GM19324 (cell line): ENCODE measurements at regions not wholly inside any gene's neighbourhood (a gene's known extent, or its start where the extent isn't known, plus 50 kb on each side); places are given as distances from the start of the nearest gene placed in this dataset.
"Not testable (repeated sequence)": the region's sequence is repeated elsewhere in the genome, so short reads cannot be mapped to it uniquely, and the experiment has no call there.

Source experiments
- ATAC-seq: cut with Tn5 transposase; IDR thresholded peaks from one replicate; pipeline ENCODE4 v1.9.1; 2021; ENCODE audit warnings: mild to moderate bottlenecking, moderate library complexity; ENCODE audit not compliant: unreplicated experiment, low FRiP score

DNA sequence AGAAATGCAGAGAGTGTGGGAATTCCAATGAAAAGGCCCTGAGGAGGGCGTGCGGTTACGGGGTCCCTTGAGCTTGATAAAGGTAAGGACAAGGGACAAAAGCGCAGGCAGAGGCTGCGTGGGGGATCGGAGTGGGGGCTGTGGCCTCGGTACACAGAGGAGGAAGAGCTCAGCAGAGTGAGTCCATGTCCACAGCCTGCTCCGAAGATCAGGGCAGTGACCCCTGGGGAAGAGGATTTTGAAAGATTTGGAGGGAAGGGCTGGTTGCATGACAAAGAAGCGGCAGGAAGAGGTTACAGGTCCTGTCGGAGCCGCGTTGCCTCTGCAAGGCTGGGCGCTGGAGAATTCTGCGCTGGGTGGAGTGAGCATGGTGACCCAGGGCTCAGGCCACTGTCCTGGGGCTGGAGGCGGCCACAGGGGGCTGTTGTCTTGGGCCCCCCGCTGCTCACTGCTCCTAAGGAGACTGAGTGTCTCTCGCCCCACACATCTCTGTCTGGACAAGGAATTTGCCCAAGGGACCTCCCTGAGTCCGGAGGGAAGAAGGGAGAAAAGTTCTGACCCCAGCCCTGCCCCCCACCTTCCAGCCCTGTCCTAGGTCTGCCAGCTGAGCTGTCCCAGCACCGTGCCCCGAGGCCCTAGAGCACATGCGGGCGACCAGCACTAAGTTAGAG is 69.8 kb upstream of the INSIG1 start:
- ATAC-seq, result no peak

DNA sequence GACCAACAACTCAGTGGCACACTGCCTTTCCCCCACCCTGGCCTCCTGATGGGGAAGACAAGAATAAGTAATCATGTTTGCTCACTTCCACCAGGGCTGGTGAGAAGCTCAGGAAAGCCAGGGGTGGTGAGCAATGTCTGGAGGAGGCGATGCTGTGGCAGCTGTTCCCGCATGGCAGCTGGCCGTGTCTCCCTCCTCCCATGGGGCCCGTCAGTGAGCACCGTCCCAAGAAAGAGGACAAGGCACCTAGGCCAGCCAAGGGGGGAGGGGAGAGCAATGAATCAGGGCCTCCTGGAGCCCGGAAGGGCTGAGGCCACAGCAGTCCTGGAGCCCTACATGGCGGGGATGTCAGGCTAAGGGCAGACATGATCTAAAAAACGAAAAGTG is 69.2 kb upstream of the INSIG1 start:
- ATAC-seq, result no peak

DNA sequence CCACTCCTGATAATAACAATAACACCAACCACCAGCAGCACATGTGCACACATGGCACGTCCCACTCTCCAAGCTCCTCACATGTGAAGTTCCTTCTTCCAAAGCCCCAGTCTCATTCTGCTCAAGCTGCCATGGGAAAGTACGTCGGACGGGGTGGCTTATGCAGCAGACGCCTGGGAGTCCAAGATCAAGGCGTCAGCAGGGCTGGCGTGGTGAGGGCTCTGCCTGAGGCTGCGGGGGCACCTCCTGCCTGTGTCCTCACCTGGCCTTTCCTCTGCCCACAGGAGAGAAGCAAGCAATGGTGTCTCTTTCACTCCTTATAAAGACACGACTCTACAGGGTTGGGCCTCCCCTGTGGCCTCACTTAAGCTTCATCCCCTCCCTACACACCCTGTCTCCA is 68.8 kb upstream of the INSIG1 start:
- ATAC-seq, result no peak

DNA sequence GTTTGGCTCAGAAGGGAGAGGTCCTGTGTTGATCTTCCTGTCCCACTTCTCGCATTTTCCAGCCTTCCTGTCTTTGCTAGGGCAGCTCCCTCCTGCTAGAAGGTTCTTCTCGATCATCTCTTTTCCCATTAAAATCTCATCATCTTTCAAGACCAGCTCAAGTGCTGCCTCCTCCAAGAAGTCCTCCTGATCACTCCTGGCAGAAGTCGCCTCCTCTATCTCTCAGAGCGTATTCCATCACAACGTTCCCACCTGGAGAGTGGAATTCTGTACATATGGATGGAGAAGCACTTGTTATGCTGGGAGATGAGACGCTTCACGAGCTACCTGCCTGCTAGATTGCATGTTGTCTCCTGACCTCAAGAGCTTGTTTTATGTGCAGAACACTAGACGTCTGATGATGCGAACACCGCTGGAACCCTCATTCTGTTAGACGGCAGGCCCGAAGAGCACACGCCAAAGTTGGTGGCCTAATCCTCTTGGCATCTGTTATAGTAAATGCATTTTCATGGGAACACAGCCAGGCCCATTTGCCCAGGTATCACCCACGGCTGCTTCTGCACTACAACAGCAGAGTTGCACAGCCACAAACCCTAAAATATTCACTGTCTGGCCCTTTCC is 68.0 kb upstream of the INSIG1 start:
- ATAC-seq, result no peak

DNA sequence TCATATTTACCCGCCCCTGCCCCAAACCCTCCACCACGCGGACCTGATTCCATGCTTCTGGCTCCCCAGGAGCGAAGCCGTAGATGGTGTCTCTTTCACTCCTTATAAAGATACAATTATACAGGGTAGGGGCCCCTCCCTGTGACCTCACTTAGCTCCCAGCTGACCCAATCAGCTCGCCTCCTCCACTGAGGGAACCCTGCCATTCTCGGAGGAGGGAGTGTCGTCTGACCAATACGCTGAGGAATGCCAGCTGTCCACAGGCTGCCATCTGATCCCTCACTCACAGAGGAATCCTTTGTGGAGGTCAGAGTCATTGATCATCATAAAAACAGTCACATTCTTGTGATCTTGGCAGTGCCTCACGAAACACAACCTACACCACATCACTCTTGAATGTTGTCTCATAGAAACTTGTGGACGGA is 67.5 kb upstream of the INSIG1 start:
- no peak for ATAC-seq

DNA sequence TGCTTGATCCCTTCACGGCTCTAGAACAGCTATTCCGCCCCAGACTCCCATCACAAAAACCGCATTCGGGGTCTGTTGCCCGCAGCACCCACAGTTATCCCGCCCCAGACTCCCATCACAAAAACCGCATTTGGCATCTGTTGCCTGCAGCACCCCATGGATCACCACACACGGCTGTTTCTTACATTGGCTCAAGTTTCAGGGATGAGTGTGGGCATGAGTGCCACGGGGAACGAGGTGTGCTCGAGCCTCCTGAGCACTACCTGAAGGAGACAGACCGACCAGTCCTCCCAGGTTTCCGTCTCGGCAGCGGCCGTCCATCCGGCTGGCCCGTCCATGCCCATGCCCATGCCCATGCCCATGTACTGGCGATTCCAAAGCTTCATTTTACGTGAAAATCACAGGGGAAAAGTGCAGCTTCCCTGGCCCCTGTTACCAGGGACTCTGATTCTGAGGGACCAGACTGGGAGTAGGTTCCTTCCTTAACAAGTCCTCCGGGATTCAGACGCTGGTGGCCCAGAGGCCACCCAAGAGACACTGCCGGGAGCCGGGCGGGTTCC is 66.4 kb upstream of the INSIG1 start:
- no peak for ATAC-seq

DNA sequence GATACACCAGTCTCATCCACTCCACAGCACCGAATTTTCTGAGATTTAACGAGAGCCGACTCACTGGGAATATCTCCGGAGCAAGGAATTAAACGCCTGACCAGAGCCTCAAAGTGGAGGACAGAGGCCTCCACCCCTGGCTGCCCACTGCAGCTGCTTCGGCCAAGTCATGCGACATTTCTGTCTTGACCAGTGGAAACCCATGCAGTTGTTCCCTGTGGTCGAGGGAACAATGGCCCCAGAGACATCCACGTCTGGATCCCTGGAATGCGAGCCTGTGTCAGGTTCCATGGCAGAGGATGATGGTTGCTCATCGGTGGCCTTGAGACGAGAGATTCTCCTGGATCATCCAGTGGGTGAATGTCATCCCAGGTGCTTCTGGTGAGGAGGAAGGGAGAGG is 65.7 kb upstream of the INSIG1 start:
- no peak for ATAC-seq

DNA sequence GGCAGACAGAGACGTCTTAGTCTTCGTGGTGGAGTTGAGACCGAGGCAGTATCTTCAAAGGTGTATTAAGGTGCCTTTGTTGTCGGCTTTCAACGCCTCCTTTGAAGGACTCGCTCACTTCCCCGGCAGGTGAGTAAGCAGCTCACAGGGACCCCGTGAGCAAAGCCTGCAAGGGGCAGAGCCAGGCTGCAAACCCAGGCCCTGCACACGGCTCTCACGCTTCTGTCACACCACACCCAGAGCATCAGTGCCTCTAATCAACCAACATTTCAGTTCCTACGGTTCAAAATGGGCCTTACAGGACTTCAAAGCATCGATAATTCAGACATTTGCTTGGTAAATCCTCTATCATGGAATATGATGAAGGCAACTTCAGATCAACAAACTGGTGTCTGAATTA is 64.8 kb upstream of the INSIG1 start:
- no peak for ATAC-seq

DNA sequence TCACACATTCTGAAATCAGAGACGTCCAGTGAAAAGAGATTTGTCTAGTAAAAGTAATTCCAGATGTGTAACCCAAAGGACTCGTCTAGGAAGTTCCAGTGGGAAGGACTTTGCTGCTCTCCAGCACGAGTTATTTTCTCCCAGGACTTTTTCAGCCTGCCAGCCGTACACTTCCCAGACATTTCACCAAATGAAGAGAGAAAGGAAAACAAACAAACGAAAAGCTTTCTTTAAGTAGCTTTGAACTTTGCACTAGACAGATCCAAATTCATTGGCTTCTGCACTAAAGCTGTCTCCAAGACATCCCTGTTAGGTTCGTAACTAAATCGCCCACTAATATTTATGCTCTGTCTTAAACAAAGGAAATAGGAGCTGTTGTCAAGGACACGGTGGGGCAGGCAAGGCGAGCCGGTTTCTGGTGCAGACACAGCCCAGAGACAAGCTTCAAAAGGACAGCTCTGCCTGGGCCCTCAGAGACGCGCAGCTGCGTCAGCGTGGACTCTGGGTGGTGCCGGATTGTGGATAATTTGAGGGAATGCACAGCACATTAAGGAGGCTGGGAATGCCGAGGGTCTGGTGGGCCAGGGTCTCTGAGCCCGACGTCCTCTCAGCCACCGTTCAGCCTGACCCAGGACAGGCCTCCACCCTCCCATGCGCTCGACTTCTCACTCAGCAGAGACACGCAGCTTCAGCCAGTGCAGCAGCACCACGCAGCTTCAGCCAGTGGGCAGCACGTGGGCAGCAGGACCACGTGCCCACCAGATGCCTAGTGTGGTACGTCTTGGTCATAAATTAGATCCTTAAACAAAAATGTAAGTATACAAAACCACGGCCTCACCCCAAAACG is 64.1 kb upstream of the INSIG1 start:
- no peak for ATAC-seq

DNA sequence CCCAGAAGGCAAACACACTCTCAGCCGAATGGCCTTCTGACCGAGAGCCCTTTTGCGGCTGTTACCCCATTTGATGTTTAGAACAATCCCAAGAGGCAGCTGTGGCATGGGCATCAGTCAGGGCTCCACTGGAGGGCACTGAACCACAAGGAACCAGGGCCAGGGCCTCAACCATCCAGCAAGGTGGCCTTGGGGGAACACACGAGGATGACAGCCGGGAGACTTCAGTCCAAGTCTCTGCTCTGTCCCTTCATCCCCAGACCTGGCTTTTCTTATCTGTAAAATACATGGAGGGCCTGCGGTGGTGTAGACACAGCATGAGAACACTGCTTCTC is 63.6 kb upstream of the INSIG1 start:
- no peak for ATAC-seq

DNA sequence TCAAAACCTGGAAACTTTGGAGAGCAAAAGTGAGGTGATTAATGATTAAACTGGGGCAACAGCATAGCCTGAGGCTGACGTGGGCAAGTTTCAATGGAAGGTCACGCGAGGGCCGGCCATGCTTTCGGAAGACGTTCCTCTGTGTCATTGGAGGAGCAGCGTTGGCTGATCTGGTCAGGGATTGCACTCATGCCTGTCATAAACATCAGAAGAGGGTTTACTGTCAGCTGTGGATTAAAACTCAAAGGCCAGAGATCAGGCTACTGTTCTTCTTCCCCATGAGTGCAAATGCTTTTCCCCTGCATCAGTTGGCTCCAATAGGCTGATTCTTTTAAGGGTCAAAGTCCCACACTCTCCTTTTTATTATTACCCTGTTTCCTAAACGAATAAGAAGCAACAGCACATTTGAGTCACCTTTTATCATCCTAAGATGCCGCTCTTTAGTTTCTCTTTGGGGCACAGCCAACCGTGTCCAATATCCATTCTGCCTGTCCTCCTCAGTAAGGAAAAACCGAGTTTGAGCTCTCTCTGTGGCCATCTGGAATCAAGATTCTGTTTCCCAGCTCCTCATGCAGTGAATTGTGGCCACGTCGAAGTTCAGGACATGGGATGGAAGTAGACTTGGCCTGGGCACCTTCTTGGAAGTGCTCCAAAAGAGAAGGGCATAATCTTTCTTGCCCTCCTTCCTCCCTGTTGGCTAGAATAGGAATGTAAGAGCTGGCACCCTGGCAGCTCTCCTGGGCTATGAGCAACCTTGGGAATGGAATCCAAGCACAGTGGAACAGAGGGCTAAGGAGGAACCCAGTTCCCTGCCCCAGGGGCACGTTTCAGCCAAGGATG is 62.5 kb upstream of the INSIG1 start:
- ATAC-seq, result no peak

DNA sequence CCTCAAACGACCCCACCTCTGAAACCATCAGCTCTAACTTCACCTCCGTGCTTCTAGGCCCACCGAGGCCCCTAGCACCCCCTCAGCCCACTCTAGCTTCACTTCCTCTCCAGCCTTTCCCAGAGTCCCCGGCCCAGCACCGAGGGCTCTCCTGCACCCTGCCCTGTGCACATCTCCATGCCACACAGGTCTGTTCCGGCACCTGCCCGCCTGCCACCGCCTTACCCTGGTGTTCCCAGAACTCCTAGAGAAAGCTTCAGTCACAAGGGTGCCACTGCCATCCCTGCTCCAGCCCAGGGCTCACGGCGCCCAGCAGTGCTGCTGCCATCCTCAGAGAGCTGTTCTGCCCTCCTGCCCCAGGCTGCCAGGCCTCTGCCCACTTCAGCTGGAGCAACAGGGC is 61.3 kb upstream of the INSIG1 start:
- ATAC-seq, result no peak

DNA sequence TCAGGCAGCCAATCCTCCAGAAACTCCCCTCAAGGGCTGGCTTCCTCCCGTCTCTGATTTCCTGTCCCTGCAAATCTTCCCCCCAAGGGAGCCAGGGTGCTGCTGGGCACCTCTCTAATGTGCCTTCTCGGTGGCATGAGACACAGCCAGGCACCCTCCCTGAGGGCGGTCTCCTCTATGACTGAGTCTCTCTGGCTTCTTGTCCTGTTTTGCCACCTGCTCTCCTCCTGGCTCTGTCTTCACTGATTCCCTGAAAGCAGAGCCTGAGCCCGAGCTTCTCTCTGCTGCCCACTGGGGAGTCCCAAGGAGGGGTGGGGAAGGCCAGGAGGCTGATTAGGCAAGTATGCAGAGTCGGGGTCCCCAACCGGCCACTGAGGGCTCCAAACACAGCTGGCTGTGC is 60.4 kb upstream of the INSIG1 start:
- ATAC-seq, result no peak

DNA sequence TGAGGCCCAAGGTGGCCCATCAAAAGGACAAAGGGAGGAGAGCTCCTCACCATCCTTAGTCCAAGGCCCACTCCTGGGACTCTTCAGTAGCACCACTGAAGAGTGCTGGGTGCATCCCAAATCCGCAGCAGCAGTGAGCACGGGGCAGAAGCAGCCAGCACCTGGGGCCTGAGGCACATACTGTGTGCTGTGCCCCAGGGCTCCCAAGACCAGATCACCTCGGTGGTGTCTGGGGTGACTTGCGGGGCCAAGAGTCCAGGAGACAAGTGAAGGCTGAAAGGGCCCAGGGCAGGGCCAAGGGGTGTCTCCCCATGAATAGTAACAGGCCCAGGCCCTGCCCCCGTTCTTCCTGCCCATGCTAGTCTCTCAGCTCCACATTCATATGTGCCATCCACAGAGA is 59.9 kb upstream of the INSIG1 start:
- ATAC-seq, result no peak

DNA sequence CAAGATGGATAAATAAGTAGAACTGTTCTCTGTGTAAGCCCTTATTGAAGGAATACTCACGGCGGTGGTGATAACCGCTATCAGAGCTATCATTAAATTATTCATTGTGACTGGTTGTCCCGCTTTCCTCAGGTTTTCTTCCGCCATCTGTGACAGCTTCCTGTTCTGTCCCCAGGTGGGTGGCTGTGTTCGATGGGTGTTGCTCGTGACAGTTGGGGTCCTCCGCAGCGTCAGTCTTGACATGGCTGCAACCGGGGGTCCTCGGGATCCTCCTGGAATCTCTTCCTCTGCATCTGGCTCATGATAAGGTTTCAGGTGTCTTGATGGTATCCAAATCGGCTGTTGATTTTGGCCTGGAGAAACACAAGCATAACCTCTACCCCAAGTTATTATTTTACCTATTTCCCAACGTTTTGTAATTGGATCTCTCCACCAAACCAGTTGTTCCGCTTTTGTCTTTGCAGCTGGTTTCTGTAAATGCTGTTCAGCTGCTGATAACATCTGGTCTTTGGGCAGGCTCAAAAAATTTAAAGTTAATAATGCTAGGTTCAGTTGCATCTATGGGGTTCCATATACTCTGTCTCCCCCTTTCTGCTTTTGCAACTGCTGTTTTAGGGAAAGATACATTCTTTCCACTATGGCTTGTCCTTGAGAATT is 58.1 kb upstream of the INSIG1 start:
- ATAC-seq, result not testable (repeated sequence)

DNA sequence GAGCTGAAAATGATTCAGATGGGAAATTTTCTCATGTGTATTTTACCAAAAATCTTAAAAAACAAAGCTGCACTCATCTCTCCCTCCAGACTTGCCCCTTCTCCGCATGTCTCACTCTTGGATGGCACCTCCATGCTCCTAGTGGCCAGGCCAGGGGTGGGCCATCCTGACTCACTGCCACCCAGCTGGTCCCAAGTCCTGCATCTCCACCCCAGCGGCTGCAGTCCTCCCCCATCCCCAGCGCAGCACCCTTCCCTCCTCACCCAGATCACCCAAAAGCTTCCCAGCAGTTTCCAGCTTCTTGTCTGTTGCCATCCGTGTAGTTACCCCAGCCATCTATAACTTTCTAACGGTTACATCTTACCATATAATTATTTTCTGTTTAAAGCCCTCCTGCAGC is 53.0 kb upstream of the INSIG1 start:
- ATAC-seq, result no peak

DNA sequence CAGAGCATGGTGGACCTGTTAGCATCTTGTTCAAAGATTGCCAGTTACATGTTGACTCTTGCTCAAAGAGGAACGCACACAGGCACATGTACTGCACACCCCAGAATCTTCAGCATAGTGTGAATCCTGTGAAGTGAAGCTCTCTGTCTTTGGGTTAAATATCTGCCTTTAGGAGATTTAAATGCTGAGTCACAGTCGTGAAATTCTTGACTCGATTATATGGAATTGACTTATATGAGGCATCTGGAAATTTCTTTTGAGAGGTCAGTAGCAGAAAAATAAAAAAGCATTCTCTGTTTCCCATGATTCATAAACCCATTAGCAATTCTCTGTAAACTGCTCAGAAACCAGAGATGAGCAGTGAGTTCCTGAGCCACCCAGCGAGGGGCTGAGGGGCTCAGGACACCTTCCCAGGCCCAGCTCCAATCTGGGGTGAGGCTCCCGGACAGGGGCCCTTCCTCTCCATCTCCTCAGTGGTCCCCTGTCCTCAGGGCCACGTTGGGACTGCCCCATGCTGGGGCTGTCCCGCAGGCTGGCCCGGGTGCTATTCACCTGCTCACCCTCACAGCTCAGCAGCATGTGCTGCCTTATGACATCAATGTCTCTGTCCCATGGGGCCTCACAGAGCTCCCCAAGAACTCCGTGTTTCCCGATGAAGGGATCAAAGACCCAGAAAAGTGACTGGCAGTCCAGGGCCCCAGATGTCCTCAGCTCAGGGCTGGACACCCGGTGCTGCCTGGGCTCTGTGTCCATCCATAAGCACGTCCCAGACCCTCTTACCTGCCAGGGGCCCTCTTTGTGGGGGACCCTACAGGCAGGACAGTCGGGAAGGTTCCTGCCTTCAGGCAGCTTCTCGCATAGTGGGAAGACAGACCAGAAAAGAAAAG is 50.0 kb upstream of the INSIG1 start:
- ATAC-seq, result no peak
